Stimulated activated CD8-positive, alpha-beta memory T cell treated with anti-CD3 and anti-CD28 coated beads, Interleukin-4, amount 100 ng/mL, for 24 hours (primary cell): ENCODE measurements at regions not wholly inside any gene's neighbourhood (a gene's known extent, or its start where the extent isn't known, plus 50 kb on each side); places are given as distances from the start of the nearest gene placed in this dataset.

Experiments used
- DNase-seq: peaks from one replicate; pipeline ENCODE4 v3.0.0-alpha.2; 2020; ENCODE audit warnings: low read depth

- DNase-seq, result no peak
These were observed 855.6 kb downstream of the C6orf118 start for GRCh38 chr6:164453835-164454234.

- DNase-seq, result no peak
These were observed 866.8 kb downstream of the C6orf118 start for GRCh38 chr6:164442572-164442971.

GRCh38 chr6:164439331-164439730 lies 870.1 kb downstream of the C6orf118 start:
- DNase-seq, result no peak

- no peak for DNase-seq
These were observed 872.4 kb downstream of the C6orf118 start for GRCh38 chr6:164436976-164437375.

- DNase-seq, result no peak
These were observed 881.5 kb downstream of the C6orf118 start for GRCh38 chr6:164427728-164428402.

GRCh38 chr6:164424489-164424888 lies 884.9 kb downstream of the C6orf118 start:
- no peak for DNase-seq

- DNase-seq, result no peak
These were observed 890.3 kb downstream of the C6orf118 start for GRCh38 chr6:164419099-164419498.

GRCh38 chr6:164418262-164418588 lies 891.2 kb downstream of the C6orf118 start:
- DNase-seq, result no peak

- DNase-seq, result no peak
These were observed 891.7 kb downstream of the C6orf118 start for GRCh38 chr6:164417537-164418261.

- DNase-seq, result no peak
These were observed 893.4 kb downstream of the C6orf118 start for GRCh38 chr6:164415832-164416563.

- DNase-seq, result no peak
These were observed 894.7 kb downstream of the C6orf118 start for GRCh38 chr6:164414695-164415094.

GRCh38 chr6:164412566-164412965 lies 896.8 kb downstream of the C6orf118 start:
- DNase-seq, result no peak

- DNase-seq, result no peak
These were observed 899.4 kb downstream of the C6orf118 start for GRCh38 chr6:164410017-164410416.

- no peak for DNase-seq
These were observed 899.9 kb downstream of the C6orf118 start for GRCh38 chr6:164409309-164410009.

- no peak for DNase-seq
These were observed 900.5 kb downstream of the C6orf118 start for GRCh38 chr6:164408868-164409267.

GRCh38 chr6:164404812-164405488 lies 904.5 kb downstream of the C6orf118 start:
- DNase-seq, result no peak

- DNase-seq, result no peak
These were observed 907.5 kb downstream of the C6orf118 start for GRCh38 chr6:164401871-164402270.

GRCh38 chr6:164398647-164399046 lies 910.8 kb downstream of the C6orf118 start:
- no peak for DNase-seq

- no peak for DNase-seq
These were observed 913.0 kb downstream of the C6orf118 start for GRCh38 chr6:164396071-164397047.

- DNase-seq, result no peak
These were observed 929.6 kb downstream of the C6orf118 start for GRCh38 chr6:164379795-164380194.

- DNase-seq, result no peak
These were observed 931.1 kb downstream of the C6orf118 start for GRCh38 chr6:164378330-164378729.
